ENCODE measurements at regions not wholly inside any gene's neighbourhood (a gene's known extent, or its start where the extent isn't known, plus 50 kb on each side); places are given as distances from the start of the nearest gene placed in this dataset.
A peak's percentile ranks its signal among the peaks of the same experiment; 100 is the strongest.

DNA sequence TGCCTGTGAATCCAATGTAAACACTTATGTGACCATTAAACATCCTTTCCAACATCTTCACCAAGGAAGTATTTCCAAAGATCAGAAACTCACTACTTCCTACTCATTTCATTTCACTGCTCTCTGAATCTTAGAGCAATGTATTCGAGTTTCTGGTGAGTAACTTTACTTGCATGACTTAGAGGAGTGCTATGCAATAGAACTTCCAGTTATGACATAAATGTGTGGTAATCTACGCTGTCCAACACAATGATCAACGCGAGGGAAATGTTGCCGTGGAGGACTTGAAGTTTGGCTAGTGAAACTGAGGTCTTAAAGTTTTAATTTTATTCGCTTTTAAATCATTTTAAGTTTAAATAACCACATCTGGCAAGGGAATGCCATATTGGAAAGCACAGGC is 1326.3 kb downstream of the XPNPEP1 start:
- H3K27ac ChIP-seq (ENCODE audit: low read depth, low read length) = no peak overlapping the region
- no peaks in the 10 kb centered on the region for H3K27me3 ChIP-seq (ENCODE audit: control insufficient read depth, insufficient read depth, low read length)
- no peaks in the 10 kb centered on the region for H3K36me3 ChIP-seq (ENCODE audit: control insufficient read depth, insufficient read depth, low read length)
- H3K4me3 ChIP-seq (ENCODE audit: low read depth, low read length) = no peak overlapping the region
- DNase-seq (ENCODE audit: low read depth in 4 of 6, low spot score in 6 of 6) = no peak
- no peaks in the 10 kb centered on the region for H3K9me3 ChIP-seq (ENCODE audit: control insufficient read depth, insufficient read depth, low read length)
- WGBS (ENCODE audit: insufficient coverage) = 100% methylated on average over 1 of the region's 6 CpGs
- no peaks in the 10 kb centered on the region for H3K4me1 ChIP-seq (ENCODE audit: control insufficient read depth, insufficient read depth, low read length)

DNA sequence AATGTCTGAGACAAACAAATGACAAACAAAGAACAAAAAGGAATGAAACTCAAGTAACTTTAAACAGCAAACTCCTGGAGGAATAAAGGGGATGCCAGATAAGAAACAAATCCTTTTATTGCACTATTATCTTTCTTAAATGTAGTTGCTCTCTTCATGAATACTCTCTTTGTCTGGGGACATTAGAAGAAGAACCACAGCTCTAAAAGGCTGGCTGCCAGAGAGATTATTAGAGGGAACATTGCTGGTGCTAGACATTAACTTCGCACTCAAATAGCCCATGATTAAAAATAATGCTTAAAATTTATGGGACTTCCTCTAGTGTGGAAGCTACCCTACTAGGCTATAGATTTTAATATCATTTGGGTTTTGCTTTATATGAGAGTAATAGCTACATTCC is 1330.4 kb downstream of the XPNPEP1 start:
- Histone ChIP-seq H3K36me3 (ENCODE audit: control insufficient read depth, insufficient read depth, low read length) (no peaks in the 10 kb centered on the region), H3K4me1 (ENCODE audit: control insufficient read depth, insufficient read depth, low read length) (no peaks in the 10 kb centered on the region), H3K4me3 (ENCODE audit: low read depth, low read length) (no peak overlapping the region), H3K27ac (ENCODE audit: low read depth, low read length) (no peak overlapping the region), H3K9me3 (ENCODE audit: control insufficient read depth, insufficient read depth, low read length) (no peaks in the 10 kb centered on the region), H3K27me3 (ENCODE audit: control insufficient read depth, insufficient read depth, low read length) (no peaks in the 10 kb centered on the region)
- peak in 2 of 6 donors; percentile 2 to 54 for DNase-seq (ENCODE audit: low read depth in 4 of 6, low spot score in 6 of 6)
- no CpG with 5 or more reads among the region's 1 CpG for WGBS (ENCODE audit: insufficient coverage)

DNA sequence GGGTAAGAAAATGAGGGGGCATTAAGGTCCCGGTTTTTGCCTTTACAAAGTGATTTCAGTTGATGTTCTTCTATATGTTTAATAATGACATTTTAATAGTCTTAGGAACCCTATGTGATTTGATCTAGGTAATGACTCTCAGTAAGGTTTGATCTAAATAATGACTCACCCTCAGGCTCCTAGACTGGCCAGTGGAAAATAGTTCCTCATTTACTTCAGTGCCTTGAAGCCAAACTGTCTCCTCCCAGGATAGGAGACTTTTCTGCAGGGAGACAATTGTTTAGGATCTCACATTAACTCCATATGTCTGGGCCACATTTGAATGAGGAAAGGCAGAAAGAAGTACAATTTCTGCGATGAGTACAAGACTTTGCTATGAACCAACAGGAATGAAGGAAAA is 1331.9 kb downstream of the XPNPEP1 start:
- 88% methylated on average over 1 of the region's 2 CpGs for WGBS (ENCODE audit: insufficient coverage)
- DNase-seq (ENCODE audit: low read depth in 4 of 6, low spot score in 6 of 6) = no peak
- Histone ChIP-seq H3K36me3 (ENCODE audit: control insufficient read depth, insufficient read depth, low read length) (no peaks in the 10 kb centered on the region), H3K27me3 (ENCODE audit: control insufficient read depth, insufficient read depth, low read length) (no peaks in the 10 kb centered on the region), H3K4me3 (ENCODE audit: low read depth, low read length) (no peak overlapping the region), H3K4me1 (ENCODE audit: control insufficient read depth, insufficient read depth, low read length) (no peaks in the 10 kb centered on the region), H3K27ac (ENCODE audit: low read depth, low read length) (no peak overlapping the region), H3K9me3 (ENCODE audit: control insufficient read depth, insufficient read depth, low read length) (no peaks in the 10 kb centered on the region)

DNA sequence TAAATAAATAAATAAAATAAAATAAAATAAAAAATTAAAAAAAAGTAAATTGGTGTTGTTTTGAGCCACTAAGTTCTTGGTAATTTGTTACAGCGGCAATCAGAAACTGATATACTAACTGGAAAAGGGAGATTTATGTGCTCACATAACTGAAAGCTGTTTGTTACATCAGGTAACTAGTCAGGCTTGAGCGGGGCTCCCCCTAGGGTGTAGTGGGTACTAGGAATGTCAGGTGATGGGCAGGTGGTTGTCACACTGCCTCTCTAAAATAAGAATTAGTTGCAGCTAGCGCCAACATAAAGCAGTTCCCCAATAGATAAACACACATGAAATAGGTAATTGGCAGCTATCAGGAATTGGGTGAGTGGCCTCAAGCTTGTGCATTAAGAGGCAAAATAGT is 1336.9 kb downstream of the XPNPEP1 start:
- WGBS (ENCODE audit: insufficient coverage) = 100% methylated on average over 1 of the region's 3 CpGs
- Histone ChIP-seq H3K36me3 (ENCODE audit: control insufficient read depth, insufficient read depth, low read length) (no peaks in the 10 kb centered on the region), H3K27me3 (ENCODE audit: control insufficient read depth, insufficient read depth, low read length) (no peaks in the 10 kb centered on the region), H3K4me1 (ENCODE audit: control insufficient read depth, insufficient read depth, low read length) (no peaks in the 10 kb centered on the region), H3K27ac (ENCODE audit: low read depth, low read length) (no peak overlapping the region), H3K9me3 (ENCODE audit: control insufficient read depth, insufficient read depth, low read length) (no peaks in the 10 kb centered on the region), H3K4me3 (ENCODE audit: low read depth, low read length) (no peak overlapping the region)
- no peak for DNase-seq (ENCODE audit: low read depth in 4 of 6, low spot score in 6 of 6)

DNA sequence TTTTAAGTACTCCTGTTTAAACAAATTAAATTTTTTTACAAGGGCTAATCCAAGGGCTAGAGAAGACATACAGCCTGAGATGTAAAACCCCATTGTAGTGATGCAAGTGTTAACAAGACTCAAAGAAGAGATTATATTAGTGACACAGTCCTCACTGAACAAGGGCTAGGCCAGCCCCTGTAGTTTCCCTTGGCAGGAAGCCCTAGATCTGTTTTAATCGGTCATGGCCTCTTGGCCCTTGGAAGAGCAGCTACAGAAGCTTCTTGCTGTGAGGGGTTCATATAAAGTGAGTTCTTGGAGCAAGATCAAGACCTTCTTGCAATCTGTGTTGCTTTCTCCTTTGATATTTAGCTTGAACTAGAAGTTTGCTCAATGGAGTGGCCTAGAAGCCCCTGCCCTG is 1339.4 kb downstream of the XPNPEP1 start:
- DNase-seq (ENCODE audit: low read depth in 4 of 6, low spot score in 6 of 6) = peak in 1 of 6 donors; percentile 51
- H3K27me3 ChIP-seq (ENCODE audit: control insufficient read depth, insufficient read depth, low read length) = no peaks in the 10 kb centered on the region
- no peaks in the 10 kb centered on the region for H3K4me1 ChIP-seq (ENCODE audit: control insufficient read depth, insufficient read depth, low read length)
- no peaks in the 10 kb centered on the region for H3K36me3 ChIP-seq (ENCODE audit: control insufficient read depth, insufficient read depth, low read length)
- H3K4me3 ChIP-seq (ENCODE audit: low read depth, low read length) = no peak overlapping the region
- WGBS (ENCODE audit: insufficient coverage) = 67% methylated on average over 1 of the region's 1 CpG
- no peaks in the 10 kb centered on the region for H3K9me3 ChIP-seq (ENCODE audit: control insufficient read depth, insufficient read depth, low read length)
- H3K27ac ChIP-seq (ENCODE audit: low read depth, low read length) = no peak overlapping the region

DNA sequence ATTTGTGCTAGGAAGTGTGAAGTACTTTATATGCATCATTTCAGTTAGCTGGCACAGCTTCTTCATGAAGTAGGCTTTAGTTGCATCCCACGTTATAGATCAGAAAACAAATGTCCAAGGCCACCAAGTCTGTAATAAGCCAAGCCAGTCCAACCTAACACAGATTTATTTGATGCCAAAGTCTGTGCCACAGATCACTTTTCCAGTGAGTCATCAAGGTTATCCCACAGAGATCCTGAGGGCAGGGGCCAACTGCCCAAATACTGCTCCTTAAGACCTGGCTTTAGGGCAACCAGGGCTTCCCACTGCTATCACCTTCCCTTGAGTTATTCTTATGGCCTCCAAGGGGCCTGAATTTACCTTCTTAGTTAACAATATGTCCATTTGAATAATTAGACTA is 1340.4 kb downstream of the XPNPEP1 start:
- Histone ChIP-seq H3K4me1 (ENCODE audit: control insufficient read depth, insufficient read depth, low read length) (no peaks in the 10 kb centered on the region), H3K27ac (ENCODE audit: low read depth, low read length) (no peak overlapping the region), H3K4me3 (ENCODE audit: low read depth, low read length) (no peak overlapping the region), H3K27me3 (ENCODE audit: control insufficient read depth, insufficient read depth, low read length) (no peaks in the 10 kb centered on the region), H3K9me3 (ENCODE audit: control insufficient read depth, insufficient read depth, low read length) (no peaks in the 10 kb centered on the region), H3K36me3 (ENCODE audit: control insufficient read depth, insufficient read depth, low read length) (no peaks in the 10 kb centered on the region)
- no peak for DNase-seq (ENCODE audit: low read depth in 4 of 6, low spot score in 6 of 6)
- 56% methylated on average over 1 of the region's 1 CpG for WGBS (ENCODE audit: insufficient coverage)

DNA sequence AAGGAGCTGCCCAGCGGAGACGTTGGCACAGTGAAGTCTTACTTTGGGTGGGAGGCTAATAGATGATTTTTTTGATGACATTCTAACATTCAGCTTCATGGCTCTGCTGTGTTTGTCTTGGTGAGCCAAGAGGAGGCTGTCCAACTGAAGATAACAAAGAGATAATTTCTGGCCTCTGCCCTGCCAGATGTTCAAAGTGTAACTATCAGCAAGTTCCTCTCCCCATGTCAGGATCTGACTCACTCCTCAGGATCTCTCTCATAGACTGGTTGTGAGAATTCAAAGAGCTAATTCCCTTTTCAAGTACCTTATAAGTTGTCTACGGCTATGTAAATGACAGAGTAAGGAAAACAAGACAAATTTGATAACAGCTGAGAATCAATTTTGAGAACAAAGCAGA is 1340.9 kb downstream of the XPNPEP1 start:
- no peaks in the 10 kb centered on the region for H3K36me3 ChIP-seq (ENCODE audit: control insufficient read depth, insufficient read depth, low read length)
- H3K4me1 ChIP-seq (ENCODE audit: control insufficient read depth, insufficient read depth, low read length) = no peaks in the 10 kb centered on the region
- H3K27ac ChIP-seq (ENCODE audit: low read depth, low read length) = no peak overlapping the region
- no peaks in the 10 kb centered on the region for H3K9me3 ChIP-seq (ENCODE audit: control insufficient read depth, insufficient read depth, low read length)
- WGBS (ENCODE audit: insufficient coverage) = 85% methylated on average over 2 of the region's 3 CpGs
- H3K4me3 ChIP-seq (ENCODE audit: low read depth, low read length) = no peak overlapping the region
- no peaks in the 10 kb centered on the region for H3K27me3 ChIP-seq (ENCODE audit: control insufficient read depth, insufficient read depth, low read length)
- DNase-seq (ENCODE audit: low read depth in 4 of 6, low spot score in 6 of 6) = peak in 1 of 6 donors; percentile 18

DNA sequence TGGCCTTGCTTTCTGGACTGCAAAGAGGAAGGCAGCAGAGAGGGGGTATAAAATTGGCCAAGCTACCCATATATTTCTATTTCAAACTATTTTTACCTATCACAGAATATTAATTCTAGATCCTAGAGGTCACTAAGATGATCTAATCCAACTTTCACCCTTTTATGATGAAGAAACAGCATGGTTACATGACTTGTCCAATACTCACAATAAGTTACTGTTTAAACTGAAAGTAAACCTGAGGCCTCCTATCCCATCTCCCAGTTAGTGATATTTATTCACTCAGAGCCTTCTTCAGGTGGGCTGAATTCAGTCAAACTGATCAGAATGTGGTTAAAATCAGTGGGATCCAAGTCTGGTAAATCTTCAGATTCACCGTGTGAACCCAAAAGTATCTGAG is 1345.1 kb downstream of the XPNPEP1 start:
- no peaks in the 10 kb centered on the region for H3K27me3 ChIP-seq (ENCODE audit: control insufficient read depth, insufficient read depth, low read length)
- no peak for DNase-seq (ENCODE audit: low read depth in 4 of 6, low spot score in 6 of 6)
- WGBS (ENCODE audit: insufficient coverage) = 100% methylated on average over 1 of the region's 1 CpG

DNA sequence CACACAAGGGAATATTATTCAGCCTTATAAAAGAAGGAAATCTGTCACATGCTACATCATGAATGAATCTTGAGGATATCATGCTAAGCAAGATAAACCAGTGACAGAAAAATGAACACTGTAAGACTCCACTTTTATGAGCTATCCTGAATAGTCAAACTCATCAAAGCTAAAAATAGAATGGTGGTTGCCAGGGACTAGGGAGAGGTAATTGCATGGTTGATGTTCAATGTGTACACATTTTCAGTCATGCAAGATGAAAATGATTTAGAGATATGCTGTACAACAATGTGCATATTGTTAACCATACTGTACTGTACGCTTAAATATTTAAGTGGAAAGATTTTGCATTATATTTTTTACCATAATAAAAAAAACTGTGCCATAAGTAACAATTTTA is 1349.1 kb downstream of the XPNPEP1 start:
- H3K36me3 ChIP-seq (ENCODE audit: control insufficient read depth, insufficient read depth, low read length) = no peaks in the 10 kb centered on the region

More for the DNA sequence above, 1345.1 kb downstream of the XPNPEP1 start:
- Histone ChIP-seq H3K4me3 (ENCODE audit: low read depth, low read length) (no peak overlapping the region), H3K36me3 (ENCODE audit: control insufficient read depth, insufficient read depth, low read length) (no peaks in the 10 kb centered on the region), H3K27ac (ENCODE audit: low read depth, low read length) (no peak overlapping the region), H3K9me3 (ENCODE audit: control insufficient read depth, insufficient read depth, low read length) (no peaks in the 10 kb centered on the region), H3K4me1 (ENCODE audit: control insufficient read depth, insufficient read depth, low read length) (no peaks in the 10 kb centered on the region)

DNA sequence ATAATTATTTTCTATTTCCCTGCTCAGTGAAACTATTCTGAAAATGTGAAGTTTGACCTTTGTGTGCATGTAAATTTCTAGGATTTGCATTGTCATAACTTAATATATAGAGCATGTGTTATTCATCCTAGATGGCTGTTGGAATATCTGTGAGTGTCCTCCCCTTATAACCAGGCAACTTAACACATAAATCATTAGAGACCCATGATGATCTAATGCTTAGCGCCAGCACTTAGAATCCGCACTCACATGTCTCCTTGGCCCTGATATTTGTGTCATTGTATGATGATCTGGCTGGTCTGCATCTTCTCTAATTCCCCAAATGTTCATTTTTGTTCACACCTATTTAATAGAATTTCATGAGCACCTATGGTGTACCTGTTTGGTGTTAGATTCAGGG is 1354.5 kb downstream of the XPNPEP1 start:
- no peak for DNase-seq (ENCODE audit: low read depth in 4 of 6, low spot score in 6 of 6)
- no peaks in the 10 kb centered on the region for H3K4me1 ChIP-seq (ENCODE audit: control insufficient read depth, insufficient read depth, low read length)
- no CpG with 5 or more reads among the region's 2 CpGs for WGBS (ENCODE audit: insufficient coverage)
- H3K4me3 ChIP-seq (ENCODE audit: low read depth, low read length) = no peak overlapping the region
- H3K36me3 ChIP-seq (ENCODE audit: control insufficient read depth, insufficient read depth, low read length) = no peaks in the 10 kb centered on the region
- no peaks in the 10 kb centered on the region for H3K9me3 ChIP-seq (ENCODE audit: control insufficient read depth, insufficient read depth, low read length)
- H3K27me3 ChIP-seq (ENCODE audit: control insufficient read depth, insufficient read depth, low read length) = no peaks in the 10 kb centered on the region
- H3K27ac ChIP-seq (ENCODE audit: low read depth, low read length) = no peak overlapping the region

More for the DNA sequence above, 1349.1 kb downstream of the XPNPEP1 start:
- Histone ChIP-seq H3K9me3 (ENCODE audit: control insufficient read depth, insufficient read depth, low read length) (no peaks in the 10 kb centered on the region), H3K27me3 (ENCODE audit: control insufficient read depth, insufficient read depth, low read length) (no peaks in the 10 kb centered on the region), H3K4me3 (ENCODE audit: low read depth, low read length) (no peak overlapping the region), H3K27ac (ENCODE audit: low read depth, low read length) (no peak overlapping the region), H3K4me1 (ENCODE audit: control insufficient read depth, insufficient read depth, low read length) (no peaks in the 10 kb centered on the region)
- WGBS (ENCODE audit: insufficient coverage) = no CpG with 5 or more reads among the region's 1 CpG
- no peak for DNase-seq (ENCODE audit: low read depth in 4 of 6, low spot score in 6 of 6)
